SKM-1 (cell line): ENCODE measurements at regions not wholly inside any gene's neighbourhood (a gene's known extent, or its start where the extent isn't known, plus 50 kb on each side); places are given as distances from the start of the nearest gene placed in this dataset.
"Not testable (repeated sequence)": the region's sequence is repeated elsewhere in the genome, so short reads cannot be mapped to it uniquely, and the experiment has no call there.

ENCODE experiments used
- DNase-seq: peaks from one replicate; lab custom pipeline; 2025; ENCODE audit not compliant: unreplicated experiment; lab: John Stamatoyannopoulos, UW

DNA sequence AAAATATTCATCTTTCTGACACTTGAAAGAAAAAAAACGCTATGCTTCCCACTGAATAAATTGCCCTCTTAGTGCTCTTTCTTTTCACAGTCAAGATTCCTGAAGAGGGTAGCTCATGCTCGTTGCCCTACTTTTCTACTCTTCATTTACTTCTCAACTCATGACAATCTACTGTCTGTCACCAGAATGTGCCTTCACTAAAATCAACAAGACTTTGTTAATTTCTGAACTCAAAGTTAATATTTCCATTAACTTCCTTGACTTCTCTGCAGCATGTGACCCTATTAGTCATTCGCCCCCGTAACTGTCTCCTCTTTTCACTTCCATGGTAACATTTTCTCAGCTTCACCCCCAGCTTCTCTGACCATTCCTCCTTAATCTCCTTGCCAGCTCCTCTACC is 98.9 kb upstream of the MAPRE2 start:
- no peak for DNase-seq

GRCh38 chr18:34942975-34943374 is 98.2 kb upstream of the MAPRE2 start:
- no peak for DNase-seq

GRCh38 chr18:34943587-34943986 is 97.6 kb upstream of the MAPRE2 start:
- no peak for DNase-seq

DNA sequence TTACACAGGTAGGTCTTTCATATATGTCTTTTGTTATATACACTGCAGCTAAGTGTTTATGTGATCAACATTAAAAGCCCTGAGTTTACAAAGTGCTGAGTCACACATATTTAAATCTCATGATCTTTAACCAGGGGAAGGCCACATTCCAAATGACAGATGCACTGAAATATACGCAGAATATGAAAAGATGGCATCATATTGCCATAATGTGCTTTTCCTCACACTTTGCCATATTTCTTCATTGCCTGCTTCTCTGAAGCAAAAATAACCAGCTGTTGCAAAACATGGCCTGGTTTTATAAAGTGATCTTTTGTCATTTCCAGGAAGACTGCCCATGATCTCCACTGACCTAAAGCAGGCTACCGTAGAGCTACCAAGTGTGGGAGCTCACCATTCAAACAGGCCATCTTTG is 93.5 kb upstream of the MAPRE2 start:
- DNase-seq = no peak

DNA sequence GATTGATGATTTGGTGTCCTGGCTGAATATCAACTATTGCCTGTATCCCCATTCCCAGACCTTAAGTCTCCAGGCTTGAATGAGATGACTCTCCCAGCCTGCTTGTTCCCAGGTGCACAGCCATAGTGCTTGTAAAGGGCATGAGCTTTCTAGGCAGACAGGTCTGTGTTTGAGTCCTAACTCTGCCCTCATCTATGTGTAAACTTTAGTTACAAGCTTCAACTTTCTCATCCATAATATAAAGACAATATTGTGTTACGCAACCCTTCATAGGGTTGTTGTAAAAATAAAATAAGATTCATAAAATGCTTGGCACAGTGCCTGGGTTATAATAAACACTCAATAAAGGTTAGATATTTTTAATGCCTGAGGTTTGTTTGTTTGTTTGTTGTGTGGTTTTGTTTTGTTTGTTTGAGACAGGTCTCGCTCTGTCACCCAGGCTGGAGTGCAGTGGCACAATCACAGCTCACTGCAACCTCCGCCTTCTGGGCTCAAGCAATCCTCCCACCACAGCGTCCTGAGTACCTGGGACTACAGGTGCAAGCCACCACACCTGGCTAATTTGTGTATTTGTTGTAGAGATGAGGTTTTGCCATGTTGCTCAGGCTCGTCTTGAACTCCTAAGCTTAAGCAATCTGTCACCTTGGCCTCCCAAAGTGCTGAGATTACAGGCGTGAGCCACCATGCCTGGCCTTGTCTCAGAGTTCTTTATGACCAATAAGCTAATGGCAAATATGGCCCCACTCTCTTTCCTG is 89.4 kb upstream of the MAPRE2 start:
- DNase-seq = no peak

- no peak for DNase-seq
These were observed 88.0 kb upstream of the MAPRE2 start for GRCh38 chr18:34953212-34953611.

GRCh38 chr18:34955494-34955893 is 85.7 kb upstream of the MAPRE2 start:
- not testable (repeated sequence) for DNase-seq

- no peak for DNase-seq
These were observed 84.5 kb upstream of the MAPRE2 start for GRCh38 chr18:34956663-34957062.

DNA sequence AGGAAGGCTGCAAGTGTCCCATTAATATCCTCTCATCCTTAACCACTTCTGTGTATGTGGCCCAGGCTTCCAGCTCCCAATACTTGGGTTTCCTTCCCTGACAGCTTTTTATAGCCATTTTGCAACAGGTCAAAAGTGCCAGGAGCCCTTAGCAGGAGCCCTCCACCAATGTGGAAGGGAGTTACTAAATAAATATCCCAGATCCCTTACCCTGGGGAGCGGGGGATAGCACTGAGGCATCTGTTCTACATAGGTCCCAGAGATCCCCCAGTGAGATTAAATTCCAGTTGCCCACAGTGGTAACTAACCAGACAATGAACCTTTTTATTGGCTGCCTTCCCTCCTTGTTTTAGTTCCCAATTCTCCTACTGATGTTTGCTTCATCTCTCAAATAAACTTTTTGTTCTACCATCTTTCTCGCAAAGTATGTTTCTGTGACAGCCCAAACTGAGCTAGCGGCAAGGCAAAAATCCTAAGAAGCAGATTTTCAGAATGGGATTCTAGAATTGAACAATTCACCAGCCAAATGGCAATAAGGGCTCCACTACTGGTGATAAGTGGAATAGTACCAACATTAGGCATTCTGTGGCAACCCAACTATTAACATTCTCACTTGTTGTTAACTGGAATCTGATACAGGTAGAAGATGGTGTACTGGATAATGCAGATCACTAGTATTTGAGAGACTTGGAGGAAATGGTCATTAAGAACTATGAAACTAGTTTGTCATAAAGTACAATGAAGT is 83.9 kb upstream of the MAPRE2 start:
- no peak for DNase-seq

DNA sequence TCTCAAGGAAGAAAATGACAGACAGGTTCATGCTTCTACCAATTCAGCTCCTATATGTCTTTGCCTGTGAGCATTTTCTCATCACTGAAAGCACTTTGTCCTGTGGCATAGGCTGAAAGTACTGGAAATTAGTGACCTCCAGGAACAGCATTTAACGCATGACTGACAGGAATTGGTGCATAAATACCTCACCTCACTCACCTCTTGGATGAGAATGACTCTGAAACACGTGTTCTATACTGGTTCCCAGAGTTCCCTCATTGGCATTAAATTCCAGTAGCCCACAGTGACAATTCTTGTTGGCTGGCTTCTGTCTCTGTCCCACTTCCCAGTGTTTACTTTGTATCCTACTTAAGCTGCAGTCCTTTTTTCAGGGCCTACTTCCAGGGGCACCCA is 83.4 kb upstream of the MAPRE2 start:
- DNase-seq = no peak

DNA sequence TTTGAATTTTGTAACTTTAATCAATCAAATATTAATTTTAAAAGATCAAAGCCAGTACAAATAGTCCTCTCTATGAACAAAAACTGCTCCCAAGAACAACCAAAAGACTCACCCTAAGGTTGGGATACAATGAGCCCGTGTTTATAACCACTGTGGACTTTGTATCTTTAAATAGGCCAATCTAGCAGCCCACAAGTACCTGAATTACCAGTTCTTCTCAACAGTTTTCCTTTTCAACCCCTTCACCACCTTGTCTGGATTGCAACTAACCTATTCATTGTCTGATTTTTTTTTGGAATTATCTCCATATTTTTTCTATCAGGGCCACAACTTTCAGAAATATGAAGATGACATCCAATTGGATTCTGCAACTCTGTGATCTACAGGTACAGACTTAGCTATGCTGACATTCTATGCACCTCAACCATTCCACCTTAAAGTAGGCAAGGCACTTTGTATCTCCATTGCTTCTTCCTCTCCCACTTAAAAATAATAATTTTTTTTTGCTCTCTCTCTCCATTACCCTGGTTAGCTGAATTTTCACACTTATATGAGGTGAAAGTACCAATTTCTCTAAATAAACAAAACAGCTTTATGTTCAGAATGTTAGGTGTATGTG is 81.9 kb upstream of the MAPRE2 start:
- DNase-seq = no peak

DNA sequence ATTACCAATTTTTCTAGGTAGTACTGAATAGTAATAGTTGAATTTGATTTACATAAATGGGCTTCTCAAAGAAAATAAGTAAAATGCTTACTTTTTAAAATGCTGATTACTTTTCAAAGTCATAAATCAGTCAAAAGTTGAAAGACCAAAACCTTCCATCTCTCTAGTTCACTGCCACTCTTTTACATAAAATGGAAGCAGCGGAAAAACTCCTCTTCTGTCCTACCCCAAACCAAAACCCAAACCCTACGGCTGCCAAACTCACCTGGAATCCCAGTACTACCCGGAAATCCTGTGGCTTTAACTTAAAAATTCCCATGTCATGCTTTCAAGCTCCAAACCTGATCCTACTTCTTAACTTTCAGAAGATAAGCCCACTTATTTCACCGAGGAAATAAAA is 81.2 kb upstream of the MAPRE2 start:
- DNase-seq = no peak

DNA sequence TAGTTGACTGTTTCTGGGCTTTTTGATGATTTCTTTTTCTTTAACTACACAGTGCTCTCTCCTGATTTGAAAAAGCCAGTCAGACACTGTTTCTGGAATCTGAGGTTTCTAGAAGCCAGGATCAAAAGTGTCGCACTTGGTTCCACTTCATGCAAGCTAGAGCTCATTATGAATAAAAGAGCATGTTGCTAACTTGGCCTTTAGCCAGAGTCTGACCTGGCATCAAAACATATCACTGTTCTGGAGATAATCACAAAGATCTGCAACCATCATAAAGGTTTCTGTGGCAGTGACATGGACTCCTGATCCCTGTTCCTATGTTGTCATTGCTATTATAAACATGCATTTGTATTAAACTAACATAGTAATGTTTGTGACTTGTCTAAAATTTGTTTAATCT is 76.1 kb upstream of the MAPRE2 start:
- no peak for DNase-seq

DNA sequence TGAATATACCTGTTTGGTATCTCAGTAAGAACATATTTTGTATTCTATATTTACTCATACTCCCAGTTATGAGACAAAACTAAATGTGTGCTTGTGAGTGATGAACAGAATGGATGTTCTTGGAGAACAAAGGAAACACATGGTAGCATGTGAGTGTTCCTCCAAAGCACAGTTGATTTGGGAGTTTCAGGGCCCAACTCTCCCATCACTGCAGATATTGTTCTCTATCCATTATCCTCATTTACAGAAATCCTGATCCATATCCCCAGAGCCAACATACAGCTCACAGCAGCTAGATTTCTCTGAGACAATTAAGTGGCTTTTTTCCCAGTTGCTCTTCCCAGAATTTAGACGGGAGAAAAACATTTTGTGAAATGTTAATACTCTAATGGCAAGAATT is 75.6 kb upstream of the MAPRE2 start:
- no peak for DNase-seq

DNA sequence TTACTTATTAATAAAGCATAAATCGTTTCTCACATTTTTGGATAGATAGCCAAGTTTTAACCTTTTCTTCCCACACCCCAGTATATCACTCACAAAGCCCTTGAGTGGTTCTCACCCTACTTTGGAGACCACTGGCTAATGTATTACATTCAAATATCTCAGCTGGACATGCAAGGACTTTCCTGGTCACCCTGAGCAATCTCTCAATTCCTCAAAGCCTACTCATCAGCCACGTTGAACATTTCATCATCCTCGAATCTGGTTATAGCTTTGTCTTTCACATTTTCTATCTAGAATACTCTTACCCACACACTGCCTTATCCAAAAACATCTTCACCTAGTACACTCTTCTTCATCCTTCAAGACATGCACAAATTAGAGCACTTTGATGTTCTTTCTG is 71.1 kb upstream of the MAPRE2 start:
- no peak for DNase-seq

DNA sequence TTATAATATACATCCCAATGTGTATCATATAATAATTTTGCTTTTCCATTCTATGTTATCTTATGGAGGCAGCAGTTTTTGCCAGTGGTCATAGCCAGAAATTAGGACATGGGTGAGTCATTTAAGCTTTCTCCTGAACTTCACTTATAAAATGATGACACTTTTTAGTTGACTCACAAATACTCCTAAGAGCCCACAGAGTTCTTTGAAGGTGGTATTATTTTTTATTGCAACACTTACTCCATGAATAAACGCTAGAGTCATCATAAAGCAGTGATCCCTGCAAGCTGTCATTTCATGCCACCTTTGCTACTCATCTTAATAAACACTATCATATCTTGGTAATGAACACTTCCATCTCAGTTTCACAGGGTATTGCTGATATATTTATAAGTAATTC is 69.9 kb upstream of the MAPRE2 start:
- DNase-seq = no peak

- DNase-seq = no peak
These were observed 68.3 kb upstream of the MAPRE2 start for GRCh38 chr18:34972765-34973414.

- no peak for DNase-seq
These were observed 65.1 kb upstream of the MAPRE2 start for GRCh38 chr18:34976123-34976522.

- no peak for DNase-seq
These were observed 64.7 kb upstream of the MAPRE2 start for GRCh38 chr18:34976534-34976898.

- DNase-seq = peak; percentile 26
These were observed 64.0 kb upstream of the MAPRE2 start for GRCh38 chr18:34976899-34977837.
